HCT116 (cell line): ENCODE measurements at regions not wholly inside any gene's neighbourhood (a gene's known extent, or its start where the extent isn't known, plus 50 kb on each side); places are given as distances from the start of the nearest gene placed in this dataset.

Experiments used
- ATAC-seq: fragments of 200-7000 bp; cut with Tn5 transposase; 2 replicates; pipeline ENCODE4 v1.9.1; 2020; ENCODE audit warnings: mild to moderate bottlenecking, moderate library complexity
- BruUV-seq: library from RNA; stranded (reverse); fragments of 400-500 nt; replicated peaks from 2 replicates; lab custom pipeline; 2021; lab: Mats Ljungman, UMichigan
- CTCF ChIA-PET: fragments of 300-600 bp; sonication (Branson Sonifier 250); formaldehyde crosslinking; loops from one replicate; lab custom pipeline; 2021; ENCODE audit warnings: antibody characterized with exemption; lab: Charles Lee
- POLR2A ChIA-PET: fragments of 300-600, 350-600 bp; sonication (Branson Sonifier 250); formaldehyde crosslinking; loops from one replicate; lab custom pipeline; 2021; ENCODE audit warnings: antibody characterized with exemption; lab: Charles Lee
- RAD21 ChIA-PET, 2 experiments: fragments of 300-600 bp; sonication (Branson Sonifier 250); formaldehyde crosslinking; loops; one replicate each; lab custom pipeline; 2023; ENCODE audit warnings: low total read pairs in 2 of 2; ENCODE audit not compliant: uncharacterized antibody in 2 of 2, unreplicated experiment in 2 of 2, low non-redundant PET in 1 of 2; lab: Charles Lee
- DNase-seq: peaks from one replicate; pipeline ENCODE4 v3.0.0-alpha.2; 2010; ENCODE audit warnings: low read depth, low spot score
- H2AFZ ChIP-seq: fragments of 200-600 bp; shearing (Covaris generic), sonication (generic); 2 replicates; pipeline ENCODE4 v1.6.1; 2017; ENCODE audit warnings: low read depth, mixed run types, mixed read lengths, antibody characterized with exemption, low read length; ENCODE audit not compliant: poor library complexity, severe bottlenecking
- H3K27ac ChIP-seq: 2 replicates; pipeline ENCODE4 v1.5.1; 2012; ENCODE audit warnings: low read depth, low read length
- H3K27me3 ChIP-seq: fragments of 200-600 bp; sonication (generic); 2 replicates; pipeline ENCODE4 v1.6.1; 2016; ENCODE audit warnings: mixed run types, low read length, mixed read lengths; ENCODE audit not compliant: insufficient read depth
- H3K36me3 ChIP-seq, 2 experiments: fragments of 200-500 bp in 1 of 2; fragments of 200-600 bp in 1 of 2; sonication (Bioruptor generic) in 1 of 2; sonication (generic) in 1 of 2; 2 replicates each; pipeline versions ENCODE4 v1.5.1 to v1.6.1; 2014 to 2016; ENCODE audit warnings: low read length in 2 of 2, inconsistent platforms in 1 of 2, mixed read lengths in 1 of 2, mixed run types in 1 of 2; ENCODE audit not compliant: insufficient read depth in 2 of 2, control insufficient read depth in 1 of 2
- H3K4me1 ChIP-seq, 2 experiments: fragments of 200-600 bp in 1 of 2; sonication (generic) in 1 of 2; 2 replicates each; pipeline versions ENCODE4 v1.5.1 to v1.6.1; 2012 to 2017; ENCODE audit warnings: low read length in 2 of 2, inconsistent platforms in 1 of 2, mild to moderate bottlenecking in 1 of 2, mixed read lengths in 1 of 2, mixed run types in 1 of 2, moderate library complexity in 1 of 2; ENCODE audit not compliant: insufficient read depth in 2 of 2, control insufficient read depth in 1 of 2
- H3K4me2 ChIP-seq: fragments of 200-600 bp; sonication (generic); 2 replicates; pipeline ENCODE4 v1.6.1; 2017; ENCODE audit warnings: mixed run types, low read length, mixed read lengths
- H3K4me3 ChIP-seq, 2 experiments: fragments of 200-600 bp in 1 of 2; sonication (generic) in 1 of 2; replicated peaks in 1 of 2; 2 replicates each; pipeline ENCODE4 v1.5.1; 2011 to 2016; ENCODE audit warnings: low read length in 2 of 2, control low read depth in 1 of 2, low read depth in 1 of 2, mild to moderate bottlenecking in 1 of 2, mixed read lengths in 1 of 2, mixed run types in 1 of 2
- H3K79me2 ChIP-seq: fragments of 200-600 bp; sonication (generic); 2 replicates; pipeline ENCODE4 v1.6.1; 2017; ENCODE audit warnings: mild to moderate bottlenecking, mixed run types, low read length, moderate library complexity, mixed read lengths; ENCODE audit not compliant: insufficient read depth
- H3K9ac ChIP-seq: fragments of 200-600 bp; sonication (generic); 2 replicates; pipeline ENCODE4 v1.6.1; 2016; ENCODE audit warnings: low read length, mixed read lengths
- H3K9me2 ChIP-seq: fragments of 200-600 bp; sonication (generic), shearing (Covaris generic); 2 replicates; pipeline ENCODE4 v1.6.1; 2017; ENCODE audit warnings: mixed run types, mild to moderate bottlenecking, moderate library complexity; ENCODE audit not compliant: insufficient read depth
- H3K9me3 ChIP-seq, 2 experiments: fragments of 200-500 bp in 1 of 2; fragments of 200-600 bp in 1 of 2; sonication (Bioruptor generic) in 1 of 2; sonication (generic) in 1 of 2; 2 replicates each; pipeline ENCODE4 v1.6.1; 2014 to 2017; ENCODE audit warnings: low read length in 2 of 2, mixed read lengths in 2 of 2, inconsistent platforms in 1 of 2, low read depth in 1 of 2, mild to moderate bottlenecking in 1 of 2, mixed run types in 1 of 2, moderate library complexity in 1 of 2; ENCODE audit not compliant: control insufficient read depth in 1 of 2, insufficient read depth in 1 of 2
- H4K20me1 ChIP-seq: fragments of 200-600 bp; sonication (generic), shearing (Covaris generic); 2 replicates; pipeline ENCODE4 v1.6.1; 2017; ENCODE audit warnings: mixed run types, mild to moderate bottlenecking, moderate library complexity; ENCODE audit not compliant: insufficient read depth
- CEBPB ChIP-seq: IDR thresholded peaks from 2 replicates; pipeline ENCODE4 v1.6.1; 2012; ENCODE audit warnings: low read depth
- EGR1 ChIP-seq: IDR thresholded peaks from 2 replicates; pipeline ENCODE4 v1.6.1; 2012; ENCODE audit warnings: low read depth
- EZH2phosphoT487 ChIP-seq: fragments of 200-600 bp; IDR thresholded peaks from 2 replicates; pipeline ENCODE4 v1.6.1; 2018; ENCODE audit warnings: antibody characterized with exemption, borderline replicate concordance
- FOSL1 ChIP-seq: IDR thresholded peaks from 2 replicates; pipeline ENCODE4 v1.6.1; 2012; ENCODE audit warnings: low read depth
- RAD21 ChIP-seq: IDR thresholded peaks from 2 replicates; pipeline ENCODE4 v1.6.1; 2012; ENCODE audit warnings: low read depth, mild to moderate bottlenecking
- SIN3A ChIP-seq: IDR thresholded peaks from 2 replicates; pipeline ENCODE4 v1.6.1; 2012; ENCODE audit warnings: low read depth
- TCF7L2 ChIP-seq: IDR thresholded peaks from 2 replicates; pipeline ENCODE4 v1.7.0; 2011; ENCODE audit warnings: borderline replicate concordance, inconsistent platforms; ENCODE audit not compliant: insufficient read depth, insufficient read length; ENCODE audit errors: extremely low read depth
- intact Hi-C: fragments of 100-400 bp; cut with micrococcal nuclease; formaldehyde crosslinking; loops from 2 replicates; pipeline ENCODE4 v1.10.0; 2022
- TF ChIP-seq, protein P1 (sequence below), 3 experiments: fragments of 200-600 bp in 1 of 3; sonication (generic) in 1 of 3; IDR thresholded peaks in 2 of 3; conservative IDR thresholded peaks in 1 of 3; 2 replicates each; pipeline ENCODE4 v1.5.1; 2012 to 2017; ENCODE audit warnings: low read depth in 2 of 3, low read length in 2 of 3, antibody characterized with exemption in 1 of 3, borderline replicate concordance in 1 of 3, control low read depth in 1 of 3, mild to moderate bottlenecking in 1 of 3, mixed read lengths in 1 of 3, mixed run types in 1 of 3, moderate library complexity in 1 of 3; ENCODE audit not compliant: insufficient read depth in 1 of 3
- TF ChIP-seq, protein P2 (sequence below): IDR thresholded peaks from 2 replicates; pipeline ENCODE4 v1.6.1; 2012; ENCODE audit warnings: low read depth
- TF ChIP-seq, protein P3 (sequence below): IDR thresholded peaks from 2 replicates; pipeline ENCODE4 v1.6.1; 2011; ENCODE audit warnings: mild to moderate bottlenecking, low read length, moderate library complexity; ENCODE audit not compliant: insufficient replicate concordance; ENCODE audit errors: extremely low read depth

DNA sequence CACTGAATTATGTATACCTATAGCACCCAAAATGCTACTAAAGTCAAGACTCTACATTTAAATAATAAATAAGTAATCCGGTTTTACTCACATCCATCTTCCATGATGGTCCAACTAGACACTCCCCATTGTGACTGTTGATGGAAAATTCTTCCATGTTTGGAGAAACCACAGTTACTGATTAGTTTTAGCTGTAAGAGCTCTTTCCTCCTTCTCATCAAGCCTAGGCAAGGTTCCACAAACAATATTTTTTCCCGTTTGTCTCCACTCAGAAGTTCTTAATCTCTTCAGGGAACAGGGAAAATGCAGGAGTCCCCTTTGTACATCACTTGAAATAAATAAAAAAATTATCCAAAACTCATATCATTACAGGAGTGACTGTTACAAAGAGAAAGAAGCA lies 70.7 kb upstream of the EDNRB start (continued):
- TF ChIP-seq, protein P1, sequence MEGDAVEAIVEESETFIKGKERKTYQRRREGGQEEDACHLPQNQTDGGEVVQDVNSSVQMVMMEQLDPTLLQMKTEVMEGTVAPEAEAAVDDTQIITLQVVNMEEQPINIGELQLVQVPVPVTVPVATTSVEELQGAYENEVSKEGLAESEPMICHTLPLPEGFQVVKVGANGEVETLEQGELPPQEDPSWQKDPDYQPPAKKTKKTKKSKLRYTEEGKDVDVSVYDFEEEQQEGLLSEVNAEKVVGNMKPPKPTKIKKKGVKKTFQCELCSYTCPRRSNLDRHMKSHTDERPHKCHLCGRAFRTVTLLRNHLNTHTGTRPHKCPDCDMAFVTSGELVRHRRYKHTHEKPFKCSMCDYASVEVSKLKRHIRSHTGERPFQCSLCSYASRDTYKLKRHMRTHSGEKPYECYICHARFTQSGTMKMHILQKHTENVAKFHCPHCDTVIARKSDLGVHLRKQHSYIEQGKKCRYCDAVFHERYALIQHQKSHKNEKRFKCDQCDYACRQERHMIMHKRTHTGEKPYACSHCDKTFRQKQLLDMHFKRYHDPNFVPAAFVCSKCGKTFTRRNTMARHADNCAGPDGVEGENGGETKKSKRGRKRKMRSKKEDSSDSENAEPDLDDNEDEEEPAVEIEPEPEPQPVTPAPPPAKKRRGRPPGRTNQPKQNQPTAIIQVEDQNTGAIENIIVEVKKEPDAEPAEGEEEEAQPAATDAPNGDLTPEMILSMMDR (IDR thresholded peaks at IDR 0.05 in 2 of 3, conservative IDR thresholded peaks at IDR 0.05 in 1 of 3; ENCODE audit: borderline replicate concordance in 1 of 3, insufficient read depth in 1 of 3, low read depth in 2 of 3, low read length in 2 of 3): no peak
- TF ChIP-seq EGR1 (no peak), RAD21 (no peak)

DNA sequence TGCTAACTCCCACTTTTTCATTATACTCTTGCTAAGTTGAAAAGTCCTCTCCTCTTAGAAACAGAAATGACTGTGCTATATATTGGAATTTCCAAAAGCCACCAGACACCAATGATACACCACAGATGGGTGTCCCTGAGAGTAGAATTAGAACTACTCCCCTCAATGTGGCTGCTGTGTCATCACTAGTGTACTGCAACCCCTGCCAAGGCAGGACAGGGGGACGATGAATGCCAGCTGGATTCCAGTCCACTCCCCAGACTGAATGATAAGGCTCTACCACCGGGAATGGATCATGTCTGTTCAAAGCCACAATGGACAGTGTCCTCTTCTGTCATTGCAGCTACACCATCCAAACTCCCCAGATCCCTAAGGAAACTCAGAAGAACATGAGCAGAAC lies 69.7 kb upstream of the EDNRB start:
- RAD21 ChIA-PET: no interaction called here
- POLR2A ChIA-PET: no interaction called here
- intact Hi-C loops: no loop called here
- H3K27me3 ChIP-seq: no peaks in the 10 kb centered on the region
- no peak for ATAC-seq
- H2AFZ ChIP-seq: no peak overlapping the region
- H3K9me2 ChIP-seq: no peaks in the 10 kb centered on the region
- no peak overlapping the region for H3K9ac ChIP-seq
- BruUV-seq: no TSS peak
- no peak overlapping the region for H3K4me3 ChIP-seq
- H3K79me2 ChIP-seq: no peaks in the 10 kb centered on the region
- TF ChIP-seq EZH2phosphoT487: no peak
- TF ChIP-seq, protein P2, sequence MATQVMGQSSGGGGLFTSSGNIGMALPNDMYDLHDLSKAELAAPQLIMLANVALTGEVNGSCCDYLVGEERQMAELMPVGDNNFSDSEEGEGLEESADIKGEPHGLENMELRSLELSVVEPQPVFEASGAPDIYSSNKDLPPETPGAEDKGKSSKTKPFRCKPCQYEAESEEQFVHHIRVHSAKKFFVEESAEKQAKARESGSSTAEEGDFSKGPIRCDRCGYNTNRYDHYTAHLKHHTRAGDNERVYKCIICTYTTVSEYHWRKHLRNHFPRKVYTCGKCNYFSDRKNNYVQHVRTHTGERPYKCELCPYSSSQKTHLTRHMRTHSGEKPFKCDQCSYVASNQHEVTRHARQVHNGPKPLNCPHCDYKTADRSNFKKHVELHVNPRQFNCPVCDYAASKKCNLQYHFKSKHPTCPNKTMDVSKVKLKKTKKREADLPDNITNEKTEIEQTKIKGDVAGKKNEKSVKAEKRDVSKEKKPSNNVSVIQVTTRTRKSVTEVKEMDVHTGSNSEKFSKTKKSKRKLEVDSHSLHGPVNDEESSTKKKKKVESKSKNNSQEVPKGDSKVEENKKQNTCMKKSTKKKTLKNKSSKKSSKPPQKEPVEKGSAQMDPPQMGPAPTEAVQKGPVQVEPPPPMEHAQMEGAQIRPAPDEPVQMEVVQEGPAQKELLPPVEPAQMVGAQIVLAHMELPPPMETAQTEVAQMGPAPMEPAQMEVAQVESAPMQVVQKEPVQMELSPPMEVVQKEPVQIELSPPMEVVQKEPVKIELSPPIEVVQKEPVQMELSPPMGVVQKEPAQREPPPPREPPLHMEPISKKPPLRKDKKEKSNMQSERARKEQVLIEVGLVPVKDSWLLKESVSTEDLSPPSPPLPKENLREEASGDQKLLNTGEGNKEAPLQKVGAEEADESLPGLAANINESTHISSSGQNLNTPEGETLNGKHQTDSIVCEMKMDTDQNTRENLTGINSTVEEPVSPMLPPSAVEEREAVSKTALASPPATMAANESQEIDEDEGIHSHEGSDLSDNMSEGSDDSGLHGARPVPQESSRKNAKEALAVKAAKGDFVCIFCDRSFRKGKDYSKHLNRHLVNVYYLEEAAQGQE: no peak
- no peak for TF ChIP-seq FOSL1
- TF ChIP-seq, protein P3, sequence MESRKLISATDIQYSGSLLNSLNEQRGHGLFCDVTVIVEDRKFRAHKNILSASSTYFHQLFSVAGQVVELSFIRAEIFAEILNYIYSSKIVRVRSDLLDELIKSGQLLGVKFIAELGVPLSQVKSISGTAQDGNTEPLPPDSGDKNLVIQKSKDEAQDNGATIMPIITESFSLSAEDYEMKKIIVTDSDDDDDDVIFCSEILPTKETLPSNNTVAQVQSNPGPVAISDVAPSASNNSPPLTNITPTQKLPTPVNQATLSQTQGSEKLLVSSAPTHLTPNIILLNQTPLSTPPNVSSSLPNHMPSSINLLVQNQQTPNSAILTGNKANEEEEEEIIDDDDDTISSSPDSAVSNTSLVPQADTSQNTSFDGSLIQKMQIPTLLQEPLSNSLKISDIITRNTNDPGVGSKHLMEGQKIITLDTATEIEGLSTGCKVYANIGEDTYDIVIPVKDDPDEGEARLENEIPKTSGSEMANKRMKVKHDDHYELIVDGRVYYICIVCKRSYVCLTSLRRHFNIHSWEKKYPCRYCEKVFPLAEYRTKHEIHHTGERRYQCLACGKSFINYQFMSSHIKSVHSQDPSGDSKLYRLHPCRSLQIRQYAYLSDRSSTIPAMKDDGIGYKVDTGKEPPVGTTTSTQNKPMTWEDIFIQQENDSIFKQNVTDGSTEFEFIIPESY: no peak
- TF ChIP-seq TCF7L2: no peak
- TF ChIP-seq CEBPB: no peak
- TF ChIP-seq SIN3A: no peak
- TF ChIP-seq, all 23 proteins: peak for 0
- no peak for DNase-seq
- Histone ChIP-seq H3K4me2 (no peak overlapping the region), H3K9me3 (peaks cover 0 to 6% of the 10 kb centered on the region in 2 experiments; a peak in 2 of 4 replicates), H4K20me1 (no peaks in the 10 kb centered on the region), H3K4me1 (no peaks in the 10 kb centered on the region), H3K36me3 (no peaks in the 10 kb centered on the region), H3K27ac (no peak overlapping the region)
- CTCF ChIA-PET: no interaction called here
